HG03469 (cell line): ENCODE measurements at regions not wholly inside any gene's neighbourhood (a gene's known extent, or its start where the extent isn't known, plus 50 kb on each side); places are given as distances from the start of the nearest gene placed in this dataset.
"Not testable (repeated sequence)": the region's sequence is repeated elsewhere in the genome, so short reads cannot be mapped to it uniquely, and the experiment has no call there.

ENCODE experiments used
- ATAC-seq: cut with Tn5 transposase; IDR thresholded peaks from one replicate; pipeline ENCODE4 v1.9.1; 2021; ENCODE audit warnings: mild to moderate bottlenecking, moderate library complexity, moderate number of reproducible peaks; ENCODE audit not compliant: unreplicated experiment

DNA sequence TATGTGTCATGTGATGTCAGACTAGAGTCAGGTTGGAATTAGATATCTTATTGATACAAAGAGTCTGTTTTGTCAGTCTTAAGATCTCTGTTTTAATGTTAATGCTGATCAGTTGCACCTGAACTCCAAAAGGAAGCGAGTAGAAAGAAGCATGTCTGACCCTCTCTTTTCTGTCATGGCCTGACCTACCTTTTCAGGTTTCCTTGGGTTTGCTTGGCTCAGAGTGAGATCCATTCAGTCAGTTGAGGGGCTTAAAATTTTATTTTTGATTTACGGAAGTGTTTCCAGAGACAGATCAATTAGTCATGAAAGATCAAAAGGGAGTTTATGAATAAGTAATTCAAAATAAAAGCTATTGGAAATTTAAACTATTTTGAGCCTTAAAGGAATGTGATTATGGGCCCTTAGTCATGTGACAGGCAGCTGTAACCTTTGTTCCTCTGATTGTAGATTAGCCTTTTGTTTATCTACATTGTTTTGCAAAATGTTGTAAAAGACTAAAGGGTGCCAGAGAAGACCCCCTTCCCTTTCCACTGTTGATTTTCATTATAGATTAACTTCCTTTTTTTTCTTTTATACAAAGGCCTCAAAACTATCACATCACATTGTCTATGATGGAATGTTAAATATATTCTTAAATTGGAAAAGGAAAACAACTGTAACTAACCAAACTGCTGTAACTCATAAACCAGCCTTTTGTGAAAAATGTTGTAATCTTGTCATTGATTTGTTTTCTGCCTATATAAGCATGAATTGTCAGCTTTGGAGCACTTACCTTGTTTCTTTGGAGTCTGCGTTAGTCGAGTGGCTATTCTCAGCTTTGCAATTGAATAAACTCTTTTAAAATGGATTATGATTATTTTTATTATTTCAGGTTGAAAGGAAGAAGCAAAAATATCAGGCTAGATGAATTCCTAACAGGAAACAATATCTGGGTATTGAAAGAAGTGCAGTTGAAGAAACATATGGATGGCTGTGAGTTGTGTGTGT lies 195.5 kb upstream of the MBL2 start:
- ATAC-seq = no peak

DNA sequence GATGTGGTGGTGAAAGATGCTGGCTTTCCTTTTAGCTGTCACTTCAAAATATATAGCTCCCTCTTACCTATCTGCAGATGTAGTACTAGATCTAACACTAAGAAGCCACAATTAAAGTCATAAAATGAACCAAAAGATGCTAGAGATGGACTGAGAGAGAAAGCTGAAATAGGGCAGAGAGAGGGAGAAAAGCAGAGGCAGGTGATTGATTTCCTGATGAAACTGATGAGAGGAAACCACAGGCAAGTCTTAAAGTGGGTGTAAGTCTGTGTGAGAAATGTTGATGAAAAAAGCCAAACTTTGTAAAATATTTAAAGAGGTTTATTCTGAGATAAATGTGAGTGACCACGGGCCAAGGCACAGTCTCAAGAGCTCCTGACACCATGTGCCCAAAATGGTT lies 194.3 kb upstream of the MBL2 start:
- no peak for ATAC-seq

DNA sequence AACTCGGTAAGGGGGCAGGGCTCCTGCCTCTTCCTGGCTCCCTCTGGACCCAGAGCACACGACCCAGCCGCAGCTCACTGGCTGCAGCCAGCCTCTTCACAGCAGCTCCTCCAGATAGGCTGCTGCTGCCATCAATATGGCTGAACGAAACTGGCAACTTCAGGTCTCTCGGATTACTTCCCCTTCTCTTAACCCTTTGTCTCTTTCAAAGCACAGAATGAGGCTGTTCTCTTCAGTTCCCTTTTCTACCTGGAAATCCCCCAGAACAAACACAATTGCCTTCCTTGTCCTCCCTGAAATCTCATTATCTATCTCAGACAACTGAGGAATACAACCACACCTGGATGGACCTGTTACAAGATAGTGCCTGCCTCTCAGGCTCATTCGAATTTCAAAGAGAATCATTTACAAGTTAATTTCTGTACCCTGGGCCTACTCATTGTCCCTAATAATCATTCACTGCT lies 193.4 kb upstream of the MBL2 start:
- peak; percentile 98 for ATAC-seq

DNA sequence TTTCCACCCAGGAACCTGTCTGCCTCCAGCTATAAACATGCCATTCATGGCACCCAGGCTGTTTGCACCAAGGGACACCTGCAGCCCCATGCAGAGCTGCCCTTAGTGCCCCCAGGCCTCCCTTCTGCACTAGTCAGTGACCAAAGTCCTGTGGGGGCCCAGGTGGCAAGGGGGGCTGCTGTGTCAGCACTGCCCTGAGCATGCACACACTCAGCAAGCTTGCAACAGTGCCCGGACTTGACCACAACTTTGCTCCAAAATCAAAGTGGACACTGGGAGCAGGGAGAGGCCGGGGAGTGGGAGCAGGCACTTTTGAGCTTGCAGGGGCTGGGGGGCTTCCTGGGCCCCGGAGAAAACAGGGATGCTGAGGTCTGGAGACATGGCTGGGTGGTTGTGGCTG lies 192.9 kb upstream of the MBL2 start:
- no peak for ATAC-seq

DNA sequence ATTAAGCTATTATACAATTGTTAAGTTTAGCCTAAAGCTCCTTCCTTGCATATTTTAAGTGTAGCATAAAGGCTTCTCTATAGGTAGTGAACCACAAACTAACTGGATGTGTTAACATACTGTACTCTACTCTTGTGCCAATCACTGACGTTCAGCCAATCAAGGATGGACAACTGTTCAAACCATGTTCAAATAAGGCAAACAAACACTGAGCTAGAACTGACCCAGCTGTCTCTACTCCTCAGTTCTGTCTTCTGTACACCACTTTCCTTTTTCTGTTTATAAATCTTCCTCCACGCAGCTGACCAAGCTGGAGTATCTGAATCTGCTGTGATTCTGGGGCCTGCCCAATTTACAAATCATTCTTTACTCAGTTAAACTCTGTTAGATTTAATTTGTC lies 188.7 kb upstream of the MBL2 start:
- no peak for ATAC-seq

DNA sequence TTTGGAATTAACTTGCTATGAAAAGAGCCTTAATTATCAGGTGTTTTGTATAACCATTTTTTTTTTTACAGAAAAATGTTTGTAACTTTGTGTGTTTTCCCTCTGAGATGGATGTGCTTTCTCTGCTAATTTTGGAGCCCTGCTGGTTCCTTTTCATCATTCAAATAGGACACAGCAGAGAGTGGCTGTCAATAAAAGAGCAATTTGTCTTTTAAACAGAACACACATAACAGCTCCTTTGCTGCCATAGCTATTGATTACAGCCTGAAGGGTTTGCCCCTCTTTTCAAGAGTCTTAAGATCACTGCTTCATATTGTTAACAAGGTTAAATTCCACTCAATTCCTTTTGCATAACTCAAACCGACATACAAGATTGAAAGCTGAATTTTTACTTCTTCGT lies 187.2 kb upstream of the MBL2 start:
- no peak for ATAC-seq

DNA sequence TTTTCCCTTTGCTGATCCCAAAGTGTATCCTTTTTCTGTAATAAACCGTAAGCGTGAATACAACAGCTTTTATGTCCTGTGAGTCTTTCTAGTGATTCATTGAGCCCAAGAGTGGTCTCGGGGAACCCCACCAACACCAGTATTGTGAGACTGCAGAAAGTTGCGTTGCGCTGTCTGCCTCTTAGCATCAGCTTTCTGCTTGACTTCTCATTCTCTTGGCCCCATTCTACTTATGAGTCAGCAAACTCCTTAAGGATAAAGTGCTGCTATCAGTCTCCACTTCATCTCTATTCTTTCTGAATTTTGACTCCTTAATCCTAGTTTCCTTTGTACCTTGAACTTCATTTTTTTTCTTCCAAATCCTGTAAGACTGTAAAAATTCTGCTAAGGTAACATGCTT lies 184.3 kb upstream of the MBL2 start:
- ATAC-seq = no peak

DNA sequence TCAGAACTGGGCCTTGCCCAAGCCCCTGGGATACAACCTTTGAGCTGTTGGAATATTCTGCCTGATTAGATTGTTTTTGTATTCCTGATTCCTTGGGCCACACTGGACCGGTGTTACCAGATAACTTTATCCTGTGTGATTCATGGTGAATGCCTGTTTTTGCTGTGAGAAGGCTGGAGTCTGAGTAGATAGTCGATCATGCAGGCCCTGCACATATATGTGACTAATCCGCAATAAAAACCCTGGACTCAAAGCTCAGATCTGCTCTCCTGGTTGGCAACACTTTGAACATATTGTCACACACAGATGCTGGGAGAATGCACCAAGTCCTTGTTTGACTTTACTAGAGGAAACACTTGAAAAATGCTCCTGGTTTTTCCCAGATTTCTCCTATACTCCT lies 183.9 kb upstream of the MBL2 start:
- no peak for ATAC-seq

DNA sequence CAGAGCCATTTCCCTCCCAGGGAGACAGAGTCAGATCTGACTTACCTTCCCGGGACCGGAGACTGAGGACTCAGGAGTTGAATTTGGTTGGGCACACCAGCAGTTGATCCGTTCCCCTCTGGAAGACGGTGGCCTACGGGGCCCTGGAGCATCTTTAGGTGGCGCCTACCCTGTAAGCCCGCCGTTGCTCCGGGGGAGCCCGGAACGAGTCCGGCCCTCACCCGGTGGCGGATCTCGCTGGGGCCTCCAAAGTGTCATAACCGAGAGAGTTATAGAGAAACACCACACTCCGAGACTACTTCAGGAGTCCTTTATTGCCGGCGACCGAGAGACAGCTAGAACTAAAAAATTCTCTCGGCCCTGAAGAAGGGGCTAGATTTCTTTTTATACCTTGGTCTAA lies 182.8 kb upstream of the MBL2 start:
- no peak for ATAC-seq

DNA sequence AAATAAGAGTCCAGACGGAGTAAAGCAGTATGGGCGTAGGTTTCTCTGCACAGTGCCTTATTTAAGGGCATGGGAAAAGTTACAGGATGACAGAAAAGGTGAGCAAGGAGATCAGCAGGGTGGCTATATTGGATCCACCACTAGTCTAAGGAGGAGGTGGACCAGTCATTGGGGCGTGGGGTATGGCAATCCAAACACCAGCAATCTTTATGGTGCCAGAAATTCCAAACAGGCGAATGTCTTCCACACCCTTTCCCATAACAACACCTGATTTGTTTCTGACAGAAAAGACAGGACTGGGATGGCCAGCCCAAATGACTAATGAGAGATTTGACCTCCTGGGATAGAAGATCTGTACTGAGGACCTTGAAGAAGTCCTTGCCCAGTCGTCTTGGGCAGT lies 181.8 kb upstream of the MBL2 start:
- no peak for ATAC-seq

DNA sequence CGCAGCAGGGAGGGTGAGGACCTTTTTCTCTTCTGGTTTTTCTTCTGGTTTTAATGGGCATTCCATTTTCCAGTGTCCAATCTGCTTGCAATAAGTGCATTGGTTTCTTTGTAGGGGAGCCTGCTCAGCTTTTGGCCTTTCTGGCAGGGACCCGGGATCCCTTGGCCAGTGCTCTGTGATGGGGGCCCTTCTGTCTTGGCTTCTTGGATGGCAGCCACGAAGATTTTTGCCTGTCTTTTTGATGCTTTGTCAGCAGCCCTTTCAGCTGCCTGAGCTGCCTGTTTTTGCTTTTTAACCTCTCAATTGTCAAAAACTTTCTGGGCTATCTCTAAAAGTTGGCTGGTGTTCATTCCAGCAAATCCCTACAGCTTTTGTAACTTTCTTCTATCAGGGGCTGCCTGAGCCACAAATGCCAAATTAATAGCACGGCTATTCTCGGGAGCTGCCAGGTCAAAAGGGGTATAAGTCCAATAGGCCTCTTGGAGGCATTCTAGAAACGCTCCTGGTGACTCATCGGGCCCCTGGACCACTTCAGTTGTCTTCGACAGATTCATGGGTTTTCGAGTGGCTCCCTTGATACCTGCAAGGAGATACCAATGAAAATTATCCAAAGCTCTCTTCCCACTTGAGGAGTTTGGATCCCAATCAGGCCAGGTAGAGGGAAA lies 179.9 kb upstream of the MBL2 start:
- no peak for ATAC-seq

DNA sequence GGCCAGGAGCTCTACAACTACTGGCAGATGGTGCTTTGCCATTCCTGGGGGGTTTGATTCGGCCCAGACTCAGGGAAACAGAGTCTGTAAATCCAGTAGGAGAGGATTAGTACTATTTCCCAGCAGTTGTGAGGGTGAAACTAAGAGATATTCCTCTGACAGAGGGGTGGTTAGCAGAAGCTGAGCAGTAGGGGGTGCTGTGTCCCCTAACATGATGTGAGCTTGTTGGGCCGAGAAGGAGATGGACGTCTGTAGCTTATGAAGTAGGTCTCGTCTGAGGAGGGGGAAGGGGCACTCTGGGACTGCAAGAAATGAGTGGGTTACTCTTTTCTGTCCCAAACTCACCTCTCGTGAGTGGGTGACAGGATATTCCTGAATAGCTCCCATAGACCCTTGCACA lies 179.2 kb upstream of the MBL2 start:
- ATAC-seq = peak; percentile 86

DNA sequence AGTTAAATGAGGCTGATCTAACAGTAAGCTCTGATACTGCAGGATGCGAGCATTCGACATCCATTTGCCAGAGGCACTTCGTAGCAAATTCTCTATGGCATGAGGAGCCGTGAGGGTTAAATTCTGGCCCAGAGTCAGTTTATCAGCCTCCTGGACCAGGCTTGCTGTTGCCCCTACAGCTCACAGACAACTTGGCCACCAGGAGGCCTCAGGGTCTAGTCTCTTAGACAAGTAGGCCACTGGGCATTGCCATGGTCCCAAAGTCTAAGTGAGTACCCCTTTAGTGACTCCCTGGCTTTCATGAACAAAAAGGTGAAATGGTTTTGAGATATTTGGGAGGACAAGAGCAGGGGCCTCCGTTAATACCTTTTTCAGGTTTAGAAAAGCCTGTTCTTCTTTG lies 178.0 kb upstream of the MBL2 start:
- ATAC-seq = no peak

DNA sequence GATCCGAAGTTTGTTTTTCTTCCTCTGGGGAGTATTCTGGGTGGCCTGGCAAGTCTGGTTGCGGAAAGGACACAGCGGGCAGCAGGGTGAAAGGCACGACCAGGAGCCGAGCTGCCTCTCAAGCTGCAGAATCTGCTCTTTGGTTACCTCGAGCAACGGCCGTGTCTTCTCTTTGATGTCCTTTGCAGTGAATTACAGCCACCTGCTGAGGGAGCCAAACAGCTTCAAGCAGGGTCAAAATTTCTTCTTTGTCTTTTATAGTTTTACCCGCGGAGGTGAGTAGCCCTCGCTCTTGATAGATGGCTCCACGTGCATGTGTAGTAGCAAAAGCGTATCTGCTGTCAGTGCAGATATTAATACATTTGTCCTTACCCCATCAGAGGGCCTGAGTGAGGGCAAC lies 177.3 kb upstream of the MBL2 start:
- no peak for ATAC-seq

DNA sequence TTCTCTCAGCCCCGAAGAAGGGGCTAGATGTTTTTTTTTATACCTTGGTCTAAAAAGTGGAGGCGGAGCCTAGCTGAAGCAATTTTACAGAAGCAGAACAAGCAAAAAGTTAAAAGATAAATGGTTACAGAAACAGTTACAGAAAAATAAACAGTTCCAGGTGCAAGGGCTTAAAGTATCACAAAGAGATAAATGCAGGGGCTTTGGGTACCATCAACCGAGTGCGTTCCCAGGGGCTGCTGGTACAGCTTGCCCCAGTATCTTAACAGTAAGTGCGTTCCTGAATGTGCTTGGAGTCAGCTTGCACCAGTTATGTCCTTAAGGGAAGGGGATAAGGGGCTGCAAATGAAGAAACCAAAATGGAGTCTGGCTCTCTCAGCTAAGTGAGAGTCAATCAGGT lies 173.9 kb upstream of the MBL2 start:
- no peak for ATAC-seq

DNA sequence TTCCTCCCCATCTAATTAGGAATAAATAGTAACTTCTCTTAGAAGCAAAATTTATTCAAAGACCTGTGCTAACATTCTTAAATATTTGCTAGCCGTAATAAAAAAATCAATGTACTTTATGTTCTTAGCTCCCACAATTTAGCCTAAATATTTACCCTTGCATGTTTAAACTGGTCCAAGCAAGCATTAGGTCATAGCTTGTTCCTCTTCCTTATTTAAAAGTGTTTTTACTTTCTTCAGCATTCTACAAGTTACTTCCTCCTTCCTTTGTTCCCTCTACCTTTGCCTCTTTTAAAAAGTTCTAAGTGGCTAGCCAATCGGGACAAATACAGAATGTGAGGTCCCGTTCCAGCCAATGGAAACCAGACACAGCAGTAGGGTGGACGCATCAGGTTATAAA lies 172.9 kb upstream of the MBL2 start:
- not testable (repeated sequence) for ATAC-seq

DNA sequence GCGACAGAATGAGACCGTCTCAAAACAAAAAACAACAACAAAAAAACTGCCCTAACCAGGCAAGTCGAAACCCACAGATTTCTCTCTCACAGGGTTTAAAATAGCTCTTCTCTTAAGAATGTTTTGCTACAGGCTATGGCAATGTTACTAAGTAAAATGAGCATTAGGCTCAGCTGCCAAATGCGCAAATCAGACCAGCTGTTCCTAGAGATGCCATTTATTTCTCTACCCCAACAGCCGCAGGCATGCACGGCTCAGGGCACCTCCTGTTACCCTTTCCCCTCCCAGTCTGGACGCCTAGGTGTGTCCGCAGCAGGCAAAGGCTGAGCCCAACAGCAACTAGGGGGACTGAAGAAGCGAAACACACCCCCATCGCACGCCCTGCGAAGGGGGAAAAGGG lies 168.3 kb upstream of the MBL2 start:
- ATAC-seq = no peak

DNA sequence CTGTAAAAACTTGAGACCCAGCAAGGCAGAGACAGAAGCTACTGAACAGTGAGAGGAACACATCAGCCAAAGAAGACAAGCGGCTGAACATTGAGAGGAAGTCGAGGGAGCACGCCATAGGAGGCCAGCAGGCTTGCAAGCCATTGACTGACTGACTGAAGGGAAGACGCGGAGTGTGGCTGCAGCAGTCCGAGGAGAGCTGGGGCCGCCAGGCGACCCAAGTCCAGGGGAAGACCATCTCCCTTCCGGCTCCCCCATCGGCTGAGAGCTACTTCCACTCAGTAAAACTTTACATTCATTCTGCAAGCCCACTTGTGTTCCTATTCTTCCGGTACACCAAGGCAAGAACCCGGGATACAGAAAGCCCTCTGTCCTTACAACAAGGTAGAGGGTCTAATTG lies 167.3 kb upstream of the MBL2 start:
- ATAC-seq = no peak

DNA sequence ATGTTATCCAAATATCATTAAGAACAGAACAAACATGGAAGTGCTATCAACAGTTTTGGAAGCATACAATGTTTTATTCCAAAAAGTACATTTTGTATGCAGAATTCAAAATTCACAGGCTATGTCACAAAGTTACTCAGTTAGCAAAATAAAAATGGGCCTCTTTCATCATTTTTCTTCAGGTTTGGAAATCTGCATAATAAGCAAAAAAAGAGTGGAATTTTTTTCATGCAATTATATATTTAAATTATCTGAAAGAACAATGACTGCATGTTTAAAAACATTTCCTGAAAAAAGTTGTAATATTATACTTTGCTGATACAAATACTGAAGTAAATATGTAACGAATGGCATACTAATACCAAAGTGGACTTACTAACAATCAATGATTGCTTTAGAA lies 161.2 kb upstream of the MBL2 start:
- ATAC-seq = no peak

DNA sequence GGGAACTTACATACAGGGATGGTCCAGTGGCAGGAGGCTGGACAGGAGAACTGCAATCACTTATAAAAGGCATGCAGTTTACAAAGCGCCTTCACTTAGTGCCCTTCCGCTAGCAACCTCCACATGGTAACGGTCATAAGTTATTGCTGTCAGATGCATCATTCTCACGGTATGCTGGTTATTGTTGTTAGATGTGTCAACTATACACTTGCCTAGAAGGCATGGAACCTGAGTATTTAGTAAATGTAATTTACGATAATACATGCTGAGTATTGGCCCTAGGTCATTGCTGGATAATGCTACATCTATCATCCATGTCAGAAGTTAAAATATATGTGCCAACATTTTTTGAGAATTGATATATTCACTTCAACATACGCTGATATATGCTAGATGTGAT lies 155.1 kb upstream of the MBL2 start:
- no peak for ATAC-seq

DNA sequence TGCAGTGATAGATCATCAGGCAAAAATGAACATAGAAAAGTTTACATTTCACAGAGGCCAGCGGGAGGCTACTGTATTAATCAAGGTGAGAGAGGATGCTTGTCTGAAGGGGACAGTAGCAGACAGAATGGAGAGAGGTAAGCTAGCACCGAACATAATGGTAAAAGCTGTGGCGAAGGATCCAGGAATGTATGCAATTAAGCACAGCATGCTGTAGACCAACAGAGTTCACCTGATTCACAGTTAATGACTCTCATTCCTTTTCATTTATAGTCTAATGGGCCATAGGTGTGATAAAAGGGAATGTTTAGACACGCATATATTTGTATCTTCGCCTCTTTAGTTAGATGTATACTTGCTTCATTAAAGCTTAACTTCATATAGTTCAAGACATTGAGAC lies 150.9 kb upstream of the MBL2 start:
- ATAC-seq = no peak

DNA sequence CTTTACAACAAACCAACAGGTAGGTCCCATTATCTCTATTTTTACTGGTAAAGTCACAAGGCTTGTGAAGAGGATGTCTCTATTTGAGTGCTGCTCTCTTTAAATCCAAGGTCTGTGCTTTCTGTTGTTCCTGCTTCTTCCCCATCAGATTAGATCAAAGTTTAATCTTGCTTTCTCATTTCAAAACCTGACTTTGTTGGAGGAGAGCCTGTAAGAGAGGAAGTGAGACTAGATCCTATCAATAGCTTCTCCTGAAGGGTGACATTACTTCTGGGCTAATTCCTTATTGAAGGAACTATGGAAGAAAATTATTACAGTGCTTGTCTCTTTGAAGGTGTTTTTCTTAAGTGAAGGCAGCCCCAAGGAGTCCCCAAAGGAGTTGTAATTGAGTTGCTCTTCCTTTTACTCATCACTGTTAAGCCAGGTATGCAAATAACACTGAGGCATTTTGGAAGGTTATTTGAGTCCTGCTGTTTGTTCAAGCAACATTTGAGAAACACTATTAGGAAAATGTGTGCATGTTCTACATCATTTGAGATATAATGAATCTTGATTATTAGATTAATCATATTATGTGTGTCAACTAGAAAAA lies 146.2 kb upstream of the MBL2 start:
- no peak for ATAC-seq
